Neural progenitor cell (in vitro differentiated cells): ENCODE measurements at regions not wholly inside any gene's neighbourhood (a gene's known extent, or its start where the extent isn't known, plus 50 kb on each side); places are given as distances from the start of the nearest gene placed in this dataset.
A peak's percentile ranks its signal among the peaks of the same experiment; 100 is the strongest.

ENCODE experiments used
- DNase-seq: peaks from one replicate; pipeline ENCODE4 v3.0.0-alpha.2; 2016; ENCODE audit warnings: low spot score
- H2AFZ ChIP-seq: fragments of 200-600 bp; sonication (generic); replicated peaks from 2 replicates; pipeline ENCODE4 v1.6.1; 2016; ENCODE audit warnings: antibody characterized with exemption
- H3F3A ChIP-seq: fragments of 200-600 bp; sonication (generic); 2 replicates; pipeline ENCODE4 v1.6.1; 2016; ENCODE audit warnings: antibody characterized with exemption, low read depth
- H3K27ac ChIP-seq: fragments of 200-600 bp; sonication (generic); 2 replicates; pipeline ENCODE4 v1.5.1; 2016; ENCODE audit warnings: mild to moderate bottlenecking
- H3K27me3 ChIP-seq: fragments of 200-600 bp; sonication (generic); 2 replicates; pipeline ENCODE4 v1.6.1; 2016; ENCODE audit warnings: mild to moderate bottlenecking, moderate library complexity
- H3K36me3 ChIP-seq: fragments of 200-600 bp; sonication (generic); 2 replicates; pipeline ENCODE4 v1.5.1; 2016
- H3K4me1 ChIP-seq: fragments of 200-600 bp; sonication (generic); 2 replicates; pipeline ENCODE4 v1.6.1; 2016; ENCODE audit warnings: mixed run types
- H3K4me2 ChIP-seq: fragments of 200-600 bp; sonication (generic); 2 replicates; pipeline ENCODE4 v1.6.1; 2016
- H3K4me3 ChIP-seq: fragments of 200-600 bp; sonication (generic); 2 replicates; pipeline ENCODE4 v1.5.1; 2016
- H3K79me2 ChIP-seq: fragments of 200-600 bp; sonication (generic); 2 replicates; pipeline ENCODE4 v1.6.1; 2016; ENCODE audit warnings: low read depth
- H3K9ac ChIP-seq: fragments of 200-600 bp; sonication (generic); 2 replicates; pipeline ENCODE4 v1.6.1; 2016
- H3K9me3 ChIP-seq: fragments of 200-600 bp; sonication (generic); 2 replicates; pipeline ENCODE4 v1.5.1; 2016; ENCODE audit warnings: low read depth
- H4K20me1 ChIP-seq: fragments of 200-600 bp; sonication (generic); 2 replicates; pipeline ENCODE4 v1.6.1; 2016; ENCODE audit warnings: low read depth
- H3K27ac Mint-ChIP-seq: 3 replicates; pipeline ENCODE4 v1.8.0; 2021; ENCODE audit warnings: mixed read lengths
- H3K27me3 Mint-ChIP-seq: 2 replicates; pipeline ENCODE4 v1.8.0; 2022; ENCODE audit warnings: low read depth, mild to moderate bottlenecking, inconsistent platforms, moderate library complexity, mixed read lengths; ENCODE audit not compliant: insufficient read depth
- H3K36me3 Mint-ChIP-seq: 3 replicates; pipeline ENCODE4 v1.8.0; 2021; ENCODE audit warnings: mixed read lengths
- H3K4me1 Mint-ChIP-seq: 3 replicates; pipeline ENCODE4 v1.8.0; 2021; ENCODE audit warnings: mixed read lengths
- H3K4me3 Mint-ChIP-seq: 3 replicates; pipeline ENCODE4 v1.8.0; 2021; ENCODE audit warnings: mild to moderate bottlenecking, moderate library complexity, mixed read lengths
- H3K9me3 Mint-ChIP-seq: 3 replicates; pipeline ENCODE4 v1.8.0; 2020; ENCODE audit warnings: mixed read lengths
- CTCF ChIP-seq: fragments of 200-600 bp; sonication (generic); IDR thresholded peaks from 2 replicates; pipeline ENCODE4 v1.5.1; 2017; ENCODE audit warnings: antibody characterized with exemption, mild to moderate bottlenecking
- EZH2 ChIP-seq: fragments of 200-600 bp; sonication (generic); IDR thresholded peaks from 2 replicates; pipeline ENCODE4 v1.6.1; 2017; ENCODE audit warnings: antibody characterized with exemption, mild to moderate bottlenecking, moderate library complexity
- EZH2phosphoT487 ChIP-seq: fragments of 200-600 bp; sonication (generic); IDR thresholded peaks from 2 replicates; pipeline ENCODE4 v1.6.1; 2017; ENCODE audit warnings: antibody characterized with exemption

- no peak overlapping the region for H3K9ac ChIP-seq
- H3K36me3 ChIP-seq: no peaks in the 10 kb centered on the region
- H3K9me3 ChIP-seq: no peaks in the 10 kb centered on the region
- H3F3A ChIP-seq: no peaks in the 10 kb centered on the region
- no peak for DNase-seq
- H3K4me3 ChIP-seq: no peak overlapping the region
- no peak overlapping the region for H3K4me2 ChIP-seq
- no peak overlapping the region for H3K27ac ChIP-seq
- H3K36me3 Mint-ChIP-seq: no peaks in the 10 kb centered on the region
- H3K4me1 Mint-ChIP-seq: peaks cover 2% of the 10 kb centered on the region
- no peak overlapping the region for H3K4me3 Mint-ChIP-seq
- no peaks in the 10 kb centered on the region for H3K27me3 Mint-ChIP-seq
- no peak overlapping the region for H3K27ac Mint-ChIP-seq
- H2AFZ ChIP-seq: peak overlapping the region; percentile 47
- no peaks in the 10 kb centered on the region for H3K79me2 ChIP-seq
- H4K20me1 ChIP-seq: no peaks in the 10 kb centered on the region
- no peaks in the 10 kb centered on the region for H3K9me3 Mint-ChIP-seq
- TF ChIP-seq EZH2: no peak
- no peak for TF ChIP-seq CTCF
- TF ChIP-seq EZH2phosphoT487: no peak
- no peaks in the 10 kb centered on the region for H3K27me3 ChIP-seq
- no peaks in the 10 kb centered on the region for H3K4me1 ChIP-seq
These were observed 235.6 kb upstream of the HNRNPA3 start for GRCh38 chr2:176976736-176977685.

- no peak overlapping the region for H3K4me3 ChIP-seq
- no peaks in the 10 kb centered on the region for H3K36me3 ChIP-seq
- Mint-ChIP-seq H3K4me1 (peaks cover 2% of the 10 kb centered on the region), H3K4me3 (no peak overlapping the region), H3K27ac (no peak overlapping the region), H3K9me3 (no peaks in the 10 kb centered on the region), H3K36me3 (no peaks in the 10 kb centered on the region), H3K27me3 (no peaks in the 10 kb centered on the region)
- no peaks in the 10 kb centered on the region for H3K79me2 ChIP-seq
- no peak overlapping the region for H2AFZ ChIP-seq
- H3K27ac ChIP-seq: no peak overlapping the region
- no peaks in the 10 kb centered on the region for H3K27me3 ChIP-seq
- H3F3A ChIP-seq: no peaks in the 10 kb centered on the region
- DNase-seq: no peak
- H3K4me2 ChIP-seq: no peak overlapping the region
- H3K9me3 ChIP-seq: no peaks in the 10 kb centered on the region
- H3K4me1 ChIP-seq: no peaks in the 10 kb centered on the region
- H3K9ac ChIP-seq: no peak overlapping the region
- TF ChIP-seq CTCF (no peak), EZH2 (no peak), EZH2phosphoT487 (no peak)
- H4K20me1 ChIP-seq: no peaks in the 10 kb centered on the region
These were observed 233.7 kb upstream of the HNRNPA3 start for GRCh38 chr2:176978921-176979320.

GRCh38 chr2:176979981-176980710 is 232.4 kb upstream of the HNRNPA3 start:
- DNase-seq: no peak
- H3K9ac ChIP-seq: no peak overlapping the region
- no peaks in the 10 kb centered on the region for H3K4me1 ChIP-seq
- H3K27ac Mint-ChIP-seq: no peak overlapping the region
- no peaks in the 10 kb centered on the region for H3K9me3 Mint-ChIP-seq
- no peak overlapping the region for H3K4me2 ChIP-seq
- no peak overlapping the region for H3K27ac ChIP-seq
- no peak overlapping the region for H3K4me3 Mint-ChIP-seq
- no peaks in the 10 kb centered on the region for H3K36me3 Mint-ChIP-seq
- no peaks in the 10 kb centered on the region for H3K9me3 ChIP-seq
- H2AFZ ChIP-seq: no peak overlapping the region
- no peak overlapping the region for H3K4me3 ChIP-seq
- no peaks in the 10 kb centered on the region for H3K79me2 ChIP-seq
- H3K27me3 Mint-ChIP-seq: no peaks in the 10 kb centered on the region
- H3K27me3 ChIP-seq: no peaks in the 10 kb centered on the region
- no peaks in the 10 kb centered on the region for H4K20me1 ChIP-seq
- H3K36me3 ChIP-seq: no peaks in the 10 kb centered on the region
- no peak for TF ChIP-seq CTCF
- TF ChIP-seq EZH2phosphoT487: no peak
- no peak for TF ChIP-seq EZH2
- H3F3A ChIP-seq: no peaks in the 10 kb centered on the region
- peaks cover 2% of the 10 kb centered on the region for H3K4me1 Mint-ChIP-seq
